SK-N-SH (cell line): ENCODE measurements at regions not wholly inside any gene's neighbourhood (a gene's known extent, or its start where the extent isn't known, plus 50 kb on each side); places are given as distances from the start of the nearest gene placed in this dataset.

Source experiments
- EP300 ChIP-seq, 2 experiments: IDR thresholded peaks; 2 replicates each; pipeline versions ENCODE4 v1.4.0 to v1.6.1; 2012; ENCODE audit warnings: borderline replicate concordance in 1 of 2, low read depth in 1 of 2, low read length in 1 of 2
- FOXJ3 ChIP-seq: sonication (generic); formaldehyde crosslinking; IDR thresholded peaks from 2 replicates; pipeline ENCODE4 v1.5.1; 2020; ENCODE audit warnings: mild to moderate bottlenecking, missing genetic modification reagents
- GABPA ChIP-seq: IDR thresholded peaks from 2 replicates; pipeline ENCODE4 v1.4.0; 2012; ENCODE audit warnings: low read depth, mild to moderate bottlenecking
- POLR2AphosphoS5 ChIP-seq: IDR thresholded peaks from 2 replicates; pipeline ENCODE4 v1.6.1; 2012; ENCODE audit warnings: low read depth, low read length
- RAD21 ChIP-seq: IDR thresholded peaks from 2 replicates; pipeline ENCODE4 v1.6.1; 2012; ENCODE audit warnings: mild to moderate bottlenecking, low read length
- RXRA ChIP-seq: IDR thresholded peaks from 2 replicates; pipeline ENCODE4 v1.4.0; 2012; ENCODE audit warnings: low read depth, mild to moderate bottlenecking, borderline replicate concordance
- TAF1 ChIP-seq: IDR thresholded peaks from 2 replicates; pipeline ENCODE4 v1.6.1; 2012; ENCODE audit warnings: low read depth, mild to moderate bottlenecking, low read length, moderate library complexity, borderline replicate concordance
- YY1 ChIP-seq: IDR thresholded peaks from 2 replicates; pipeline ENCODE4 v1.4.0; 2012; ENCODE audit warnings: low read depth, mild to moderate bottlenecking
- TF ChIP-seq, protein P1 (sequence below): fragments of 200-600 bp; sonication (generic); IDR thresholded peaks from 2 replicates; pipeline ENCODE4 v1.6.1; 2017; ENCODE audit warnings: antibody characterized with exemption, mild to moderate bottlenecking, moderate library complexity
- TF ChIP-seq, protein P2 (sequence below): fragments of 150-350 bp; IDR thresholded peaks from 2 replicates; pipeline ENCODE4 v1.6.1; 2017; ENCODE audit warnings: antibody characterized with exemption, low read length, low read depth, borderline replicate concordance

DNA sequence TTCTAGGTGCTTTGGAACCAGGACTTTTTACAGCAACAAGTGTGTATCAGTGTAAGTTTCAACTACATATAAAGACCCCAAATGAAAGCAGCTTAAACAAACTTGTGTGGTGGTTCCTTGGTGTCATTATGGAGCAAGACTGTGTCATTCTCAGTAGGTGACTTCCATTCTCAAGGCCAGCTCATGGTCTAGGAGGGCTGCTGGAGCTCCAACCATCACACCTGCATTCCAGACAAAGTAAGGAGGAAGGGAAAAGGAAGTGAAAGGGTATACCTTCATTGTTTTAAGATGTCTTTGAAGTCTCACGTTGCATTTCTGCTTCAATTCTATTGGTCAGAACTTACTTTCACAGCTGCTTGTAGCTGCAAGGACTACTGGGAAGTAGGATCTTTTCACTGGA is 188.6 kb downstream of the C1orf94 start:
- TF ChIP-seq FOXJ3 (CRISPR knock-in tag) (no peak), TAF1 (no peak), POLR2AphosphoS5 (no peak), YY1 (no peak), RXRA (no peak), GABPA (no peak), RAD21 (no peak), EP300 (IDR thresholded peaks at IDR 0.05; ENCODE audit: borderline replicate concordance in 1 of 2, low read depth in 1 of 2, low read length in 1 of 2) (no peak)
- TF ChIP-seq, protein P1, sequence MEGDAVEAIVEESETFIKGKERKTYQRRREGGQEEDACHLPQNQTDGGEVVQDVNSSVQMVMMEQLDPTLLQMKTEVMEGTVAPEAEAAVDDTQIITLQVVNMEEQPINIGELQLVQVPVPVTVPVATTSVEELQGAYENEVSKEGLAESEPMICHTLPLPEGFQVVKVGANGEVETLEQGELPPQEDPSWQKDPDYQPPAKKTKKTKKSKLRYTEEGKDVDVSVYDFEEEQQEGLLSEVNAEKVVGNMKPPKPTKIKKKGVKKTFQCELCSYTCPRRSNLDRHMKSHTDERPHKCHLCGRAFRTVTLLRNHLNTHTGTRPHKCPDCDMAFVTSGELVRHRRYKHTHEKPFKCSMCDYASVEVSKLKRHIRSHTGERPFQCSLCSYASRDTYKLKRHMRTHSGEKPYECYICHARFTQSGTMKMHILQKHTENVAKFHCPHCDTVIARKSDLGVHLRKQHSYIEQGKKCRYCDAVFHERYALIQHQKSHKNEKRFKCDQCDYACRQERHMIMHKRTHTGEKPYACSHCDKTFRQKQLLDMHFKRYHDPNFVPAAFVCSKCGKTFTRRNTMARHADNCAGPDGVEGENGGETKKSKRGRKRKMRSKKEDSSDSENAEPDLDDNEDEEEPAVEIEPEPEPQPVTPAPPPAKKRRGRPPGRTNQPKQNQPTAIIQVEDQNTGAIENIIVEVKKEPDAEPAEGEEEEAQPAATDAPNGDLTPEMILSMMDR = no peak
- TF ChIP-seq, protein P2, sequence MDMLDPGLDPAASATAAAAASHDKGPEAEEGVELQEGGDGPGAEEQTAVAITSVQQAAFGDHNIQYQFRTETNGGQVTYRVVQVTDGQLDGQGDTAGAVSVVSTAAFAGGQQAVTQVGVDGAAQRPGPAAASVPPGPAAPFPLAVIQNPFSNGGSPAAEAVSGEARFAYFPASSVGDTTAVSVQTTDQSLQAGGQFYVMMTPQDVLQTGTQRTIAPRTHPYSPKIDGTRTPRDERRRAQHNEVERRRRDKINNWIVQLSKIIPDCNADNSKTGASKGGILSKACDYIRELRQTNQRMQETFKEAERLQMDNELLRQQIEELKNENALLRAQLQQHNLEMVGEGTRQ = no peak
